ENCODE measurements at regions not wholly inside any gene's neighbourhood (a gene's known extent, or its start where the extent isn't known, plus 50 kb on each side); places are given as distances from the start of the nearest gene placed in this dataset.

DNA sequence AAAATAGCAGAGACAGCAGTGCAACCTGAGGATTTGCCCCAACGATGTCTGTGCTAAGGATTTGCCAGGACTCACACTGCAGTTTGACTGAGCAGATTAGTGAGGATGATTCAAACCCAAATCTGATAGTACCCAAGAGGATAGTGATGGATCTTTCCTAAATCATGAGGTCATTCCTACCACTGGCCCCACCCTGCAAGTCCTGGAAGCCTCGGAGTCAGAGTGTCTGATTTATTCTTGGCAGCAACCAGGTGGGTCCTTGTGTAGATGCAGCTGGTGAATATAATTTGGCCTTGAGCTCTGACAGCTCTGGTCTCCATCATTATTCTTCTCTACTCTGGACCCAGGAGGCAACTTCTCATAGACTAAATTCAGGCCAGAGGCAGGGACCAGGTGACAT lies 179.3 kb upstream of the RAG2 start:
- Histone ChIP-seq H4K20me1 (ENCODE audit: insufficient read depth, low read length) (no peaks in the 10 kb centered on the region), H3K79me2 (ENCODE audit: insufficient read depth, low read length) (no peaks in the 10 kb centered on the region), H3K4me1 (ENCODE audit: control insufficient read depth in 1 of 2, insufficient read depth in 2 of 2, low read length in 2 of 2) (no peaks in the 10 kb centered on the region), H3K4me2 (replicated peaks; ENCODE audit: extremely low read depth, low read length, poor library complexity, severe bottlenecking) (no peak overlapping the region), H3K9ac (ENCODE audit: insufficient read depth, low read length, poor library complexity, severe bottlenecking) (no peak overlapping the region), H2AFZ (ENCODE audit: insufficient read depth, low read depth, low read length, poor library complexity, severe bottlenecking) (no peak overlapping the region), H3K27ac (ENCODE audit: low read depth in 1 of 2, low read length in 2 of 2) (no peak overlapping the region), H3K4me3 (replicated peaks in 1 of 3; ENCODE audit: low read depth in 2 of 3, low read length in 3 of 3) (no peak overlapping the region), H3K27me3 (ENCODE audit: control insufficient read depth in 2 of 2, insufficient read depth in 2 of 2, low read length in 2 of 2) (no peaks in the 10 kb centered on the region), H3K9me3 (replicated peaks in 1 of 2; ENCODE audit: control insufficient read depth in 1 of 2, insufficient read depth in 1 of 2, low read length in 2 of 2) (no peaks in the 10 kb centered on the region), H3K36me3 (replicated peaks in 1 of 2; ENCODE audit: control insufficient read depth in 1 of 2, insufficient read depth in 2 of 2, low read length in 2 of 2) (no peaks in the 10 kb centered on the region)
- no peaks in the 10 kb centered on the region for H3K36me3 Mint-ChIP-seq
- no peak overlapping the region for H3K4me3 Mint-ChIP-seq
- TF ChIP-seq, protein P1, sequence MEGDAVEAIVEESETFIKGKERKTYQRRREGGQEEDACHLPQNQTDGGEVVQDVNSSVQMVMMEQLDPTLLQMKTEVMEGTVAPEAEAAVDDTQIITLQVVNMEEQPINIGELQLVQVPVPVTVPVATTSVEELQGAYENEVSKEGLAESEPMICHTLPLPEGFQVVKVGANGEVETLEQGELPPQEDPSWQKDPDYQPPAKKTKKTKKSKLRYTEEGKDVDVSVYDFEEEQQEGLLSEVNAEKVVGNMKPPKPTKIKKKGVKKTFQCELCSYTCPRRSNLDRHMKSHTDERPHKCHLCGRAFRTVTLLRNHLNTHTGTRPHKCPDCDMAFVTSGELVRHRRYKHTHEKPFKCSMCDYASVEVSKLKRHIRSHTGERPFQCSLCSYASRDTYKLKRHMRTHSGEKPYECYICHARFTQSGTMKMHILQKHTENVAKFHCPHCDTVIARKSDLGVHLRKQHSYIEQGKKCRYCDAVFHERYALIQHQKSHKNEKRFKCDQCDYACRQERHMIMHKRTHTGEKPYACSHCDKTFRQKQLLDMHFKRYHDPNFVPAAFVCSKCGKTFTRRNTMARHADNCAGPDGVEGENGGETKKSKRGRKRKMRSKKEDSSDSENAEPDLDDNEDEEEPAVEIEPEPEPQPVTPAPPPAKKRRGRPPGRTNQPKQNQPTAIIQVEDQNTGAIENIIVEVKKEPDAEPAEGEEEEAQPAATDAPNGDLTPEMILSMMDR (IDR thresholded peaks at IDR 0.05) = no peak
- no peaks in the 10 kb centered on the region for H3K9me3 Mint-ChIP-seq
- peaks cover 3% of the 10 kb centered on the region for H3K4me1 Mint-ChIP-seq
- 75% methylated on average over 1 of the region's 2 CpGs for WGBS (ENCODE audit: insufficient coverage)
- DNase-seq = no peak
- peaks cover 3 to 7% (median 5%) of the 10 kb centered on the region in 3 donors for H3K27me3 Mint-ChIP-seq (ENCODE audit: low read depth in 3 of 3)
- no peak overlapping the region for H3K27ac Mint-ChIP-seq
- intact Hi-C loops (cut with micrococcal nuclease) = no loop called here

DNA sequence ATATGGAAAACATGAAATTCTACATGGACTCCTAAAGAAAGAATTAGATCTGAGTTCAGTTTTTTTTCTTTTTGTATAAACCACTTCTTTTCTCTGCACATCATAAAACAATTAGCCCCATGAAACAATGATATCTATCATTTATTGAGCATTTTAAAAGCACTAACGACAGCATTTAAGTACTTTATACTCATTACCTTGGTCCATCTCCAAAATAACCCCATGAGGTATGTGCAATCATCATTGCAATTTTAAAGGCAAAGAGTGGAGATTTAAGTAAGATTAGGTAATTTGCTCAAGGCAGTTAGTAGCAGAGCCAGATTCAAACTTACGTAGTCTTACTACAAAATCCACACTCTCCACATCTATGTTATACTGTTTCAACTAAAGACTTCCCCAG lies 177.7 kb upstream of the RAG2 start:
- no peak overlapping the region for H2AFZ ChIP-seq (ENCODE audit: insufficient read depth, low read depth, low read length, poor library complexity, severe bottlenecking)
- no CpG with 5 or more reads among the region's 2 CpGs for WGBS (ENCODE audit: insufficient coverage)
- no peak overlapping the region for H3K4me3 ChIP-seq (replicated peaks in 1 of 3; ENCODE audit: low read depth in 2 of 3, low read length in 3 of 3)
- TF ChIP-seq, protein P1 (IDR thresholded peaks at IDR 0.05) = no peak
- no peaks in the 10 kb centered on the region for H3K9me3 Mint-ChIP-seq
- no peaks in the 10 kb centered on the region for H3K9me3 ChIP-seq (replicated peaks in 1 of 2; ENCODE audit: control insufficient read depth in 1 of 2, insufficient read depth in 1 of 2, low read length in 2 of 2)
- no peaks in the 10 kb centered on the region for H3K36me3 Mint-ChIP-seq
- H3K36me3 ChIP-seq (replicated peaks in 1 of 2; ENCODE audit: control insufficient read depth in 1 of 2, insufficient read depth in 2 of 2, low read length in 2 of 2) = no peaks in the 10 kb centered on the region
- no peak overlapping the region for H3K4me3 Mint-ChIP-seq
- peaks cover 3% of the 10 kb centered on the region for H3K4me1 Mint-ChIP-seq
- H3K4me1 ChIP-seq (ENCODE audit: control insufficient read depth in 1 of 2, insufficient read depth in 2 of 2, low read length in 2 of 2) = no peaks in the 10 kb centered on the region
- H3K79me2 ChIP-seq (ENCODE audit: insufficient read depth, low read length) = no peaks in the 10 kb centered on the region
- H4K20me1 ChIP-seq (ENCODE audit: insufficient read depth, low read length) = no peaks in the 10 kb centered on the region
- no peak overlapping the region for H3K27ac ChIP-seq (ENCODE audit: low read depth in 1 of 2, low read length in 2 of 2)
- no peak overlapping the region for H3K27ac Mint-ChIP-seq
- H3K27me3 Mint-ChIP-seq (ENCODE audit: low read depth in 3 of 3) = peaks cover under 1 to 3% (median 2%) of the 10 kb centered on the region in 3 donors
- no peak for DNase-seq
- no peak overlapping the region for H3K9ac ChIP-seq (ENCODE audit: insufficient read depth, low read length, poor library complexity, severe bottlenecking)
- no peaks in the 10 kb centered on the region for H3K27me3 ChIP-seq (ENCODE audit: control insufficient read depth in 2 of 2, insufficient read depth in 2 of 2, low read length in 2 of 2)
- intact Hi-C loops (cut with micrococcal nuclease) = no loop called here
- H3K4me2 ChIP-seq (replicated peaks; ENCODE audit: extremely low read depth, low read length, poor library complexity, severe bottlenecking) = no peak overlapping the region
